ENCODE measurements at regions not wholly inside any gene's neighbourhood (a gene's known extent, or its start where the extent isn't known, plus 50 kb on each side); places are given as distances from the start of the nearest gene placed in this dataset.

DNA sequence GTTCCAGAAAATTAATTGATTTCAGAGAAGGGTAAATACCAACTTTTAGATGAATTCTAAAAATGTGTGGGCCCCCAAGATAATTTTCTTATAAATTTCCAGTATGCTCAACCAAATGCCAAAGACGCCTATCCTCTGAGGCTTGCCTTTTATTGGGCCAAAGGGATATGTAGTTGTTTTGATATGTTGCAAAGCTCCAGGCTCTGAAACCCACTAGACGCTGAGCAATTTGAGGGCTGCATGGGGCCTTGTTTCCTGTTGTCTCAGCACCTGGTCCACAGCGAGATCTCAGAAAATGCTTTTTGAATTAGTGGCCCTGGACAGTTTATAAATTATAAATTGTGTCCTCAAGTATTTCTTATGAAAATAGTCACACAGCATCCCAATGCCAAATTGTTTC lies 397.2 kb downstream of the SAMD5 start:
- DNase-seq (ENCODE audit: low spot score) (no peak), FAIRE-seq (no peak)

DNA sequence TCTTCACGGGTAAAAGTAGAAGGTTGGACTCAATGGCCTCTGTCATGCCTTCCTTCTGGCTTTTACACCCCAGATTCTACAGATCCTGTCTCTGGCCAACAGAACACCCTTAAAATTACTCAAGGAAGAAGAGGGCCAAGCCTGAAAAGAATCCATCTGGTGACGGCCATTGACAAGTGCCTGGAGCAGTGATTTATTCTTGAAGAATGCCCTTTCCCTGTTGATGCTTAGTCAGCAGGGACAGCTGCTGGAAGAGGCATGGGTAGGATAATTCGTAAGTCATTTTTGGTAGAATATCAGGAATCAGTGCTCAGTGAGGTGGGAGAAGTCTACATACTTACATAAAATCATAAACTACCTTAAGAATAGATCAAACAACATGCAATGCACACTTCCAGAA lies 397.9 kb downstream of the SAMD5 start:
- FAIRE-seq (no peak), DNase-seq (ENCODE audit: low spot score) (no peak)

DNA sequence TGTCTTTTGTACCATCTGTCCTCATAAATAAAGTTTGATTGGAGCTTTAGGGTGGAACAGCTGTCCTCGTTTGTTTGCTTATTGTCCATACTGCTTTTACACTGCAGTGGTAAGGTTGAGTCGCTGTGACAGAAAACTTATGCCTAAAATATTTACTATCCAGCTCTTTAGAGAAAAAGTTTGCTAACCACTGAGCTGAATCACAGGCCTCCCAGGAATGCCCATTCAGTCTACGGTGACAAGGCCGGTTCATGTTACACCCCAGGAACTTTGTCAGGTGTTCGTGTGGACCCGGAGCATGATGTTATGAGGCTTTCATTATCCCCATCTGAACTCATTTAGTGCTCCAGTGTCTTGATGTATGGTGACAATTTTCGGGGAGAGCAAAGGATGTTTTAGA lies 401.1 kb downstream of the SAMD5 start:
- FAIRE-seq (no peak), DNase-seq (ENCODE audit: low spot score) (no peak)

DNA sequence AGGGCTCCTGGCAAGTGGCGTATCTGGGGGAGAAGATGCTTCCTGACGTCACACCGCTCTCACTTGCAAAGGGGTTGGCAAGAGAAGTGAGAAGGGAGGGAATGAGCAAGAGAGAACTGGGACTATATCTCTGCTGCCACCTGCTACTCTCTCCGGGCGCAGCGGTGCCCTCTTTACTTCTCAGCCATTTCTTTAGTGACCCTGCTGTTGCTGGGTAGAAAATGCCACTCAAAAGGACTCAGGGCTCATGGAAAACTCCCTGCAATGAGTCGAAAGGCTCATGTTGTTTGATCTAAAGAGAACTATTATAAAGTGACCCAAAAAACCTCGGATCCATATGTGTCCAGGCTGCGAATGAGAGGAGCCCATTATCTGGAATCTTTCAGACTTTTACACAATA lies 401.8 kb downstream of the SAMD5 start:
- FAIRE-seq: no peak
- DNase-seq (ENCODE audit: low spot score): no peak

DNA sequence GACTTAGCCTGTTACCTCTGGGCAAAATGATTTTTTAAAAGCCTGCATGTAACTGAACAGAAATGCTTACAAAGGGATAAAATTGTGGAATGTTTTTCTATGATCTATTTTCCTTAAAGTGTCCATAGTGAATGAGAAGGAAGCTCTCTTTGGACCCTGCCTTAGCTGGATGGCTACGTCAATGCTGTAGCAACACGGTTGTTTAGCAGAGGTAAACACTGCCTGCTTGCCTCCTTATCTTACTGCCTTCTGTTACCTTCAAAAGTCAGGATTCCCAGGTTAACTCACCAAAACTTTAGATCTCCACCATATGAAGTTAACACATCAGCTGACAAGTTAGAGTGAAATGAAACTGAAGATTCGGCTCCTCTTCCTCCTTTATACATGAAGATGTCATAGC lies 402.6 kb downstream of the SAMD5 start:
- DNase-seq (ENCODE audit: low spot score): no peak
- FAIRE-seq: no peak

DNA sequence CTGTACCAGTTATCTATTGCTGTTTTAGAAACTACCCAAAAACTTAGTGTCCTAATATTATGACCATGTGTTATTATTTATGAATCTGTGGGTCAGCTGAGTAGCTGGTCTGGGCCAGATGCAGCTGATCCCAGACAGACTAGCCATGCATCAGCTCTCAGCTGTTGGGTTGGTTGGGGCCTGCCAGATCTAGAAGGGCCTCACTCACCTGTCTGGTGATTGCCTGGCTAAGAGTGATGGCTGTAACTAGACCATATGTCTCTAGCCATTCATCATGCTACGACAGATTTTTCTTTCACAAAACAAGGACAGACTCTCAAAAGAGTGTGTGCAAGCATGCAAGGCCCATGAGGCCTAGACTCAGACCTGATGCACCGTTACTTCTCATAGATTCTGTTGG lies 403.2 kb downstream of the SAMD5 start:
- DNase-seq (ENCODE audit: low spot score) (no peak), FAIRE-seq (no peak)

DNA sequence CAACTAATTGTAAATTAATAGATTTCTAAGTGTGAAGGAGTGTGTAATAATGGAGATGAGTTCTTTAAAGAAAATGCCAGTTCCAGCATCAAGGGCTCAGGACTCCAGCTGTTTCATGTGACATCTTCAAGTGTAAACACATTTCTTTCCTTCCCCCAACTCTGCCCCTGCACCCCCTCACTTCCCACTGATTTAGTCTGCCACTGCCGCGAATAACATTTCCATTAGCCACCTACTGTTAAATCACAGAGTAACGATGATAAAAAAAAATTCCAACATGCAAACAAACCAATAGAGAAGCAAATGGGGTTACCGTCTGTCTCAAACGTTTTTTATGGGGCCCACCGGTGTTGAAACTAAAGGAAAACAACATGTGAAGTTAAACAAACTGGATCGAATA lies 414.3 kb downstream of the SAMD5 start:
- FAIRE-seq (no peak), DNase-seq (ENCODE audit: low spot score) (no peak)

DNA sequence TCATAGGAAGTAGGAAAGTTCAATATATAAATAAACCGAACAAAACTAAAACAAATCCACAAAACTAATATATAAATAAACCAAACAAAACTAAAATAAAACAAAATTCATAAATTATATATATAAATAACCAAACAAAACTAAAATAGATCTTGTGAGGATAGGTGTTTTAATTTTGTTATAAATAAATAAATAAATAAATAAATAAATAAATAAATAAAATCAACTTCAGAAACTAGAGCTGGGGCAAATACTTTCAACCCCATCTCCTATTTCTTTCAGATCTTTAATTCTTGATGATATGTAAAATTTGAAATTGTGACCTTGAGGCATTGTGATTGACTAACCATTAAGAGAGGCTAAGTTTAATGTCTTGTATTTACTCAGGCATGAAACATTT lies 416.1 kb downstream of the SAMD5 start:
- DNase-seq (ENCODE audit: low spot score) (no peak), FAIRE-seq (peak; percentile 27)

DNA sequence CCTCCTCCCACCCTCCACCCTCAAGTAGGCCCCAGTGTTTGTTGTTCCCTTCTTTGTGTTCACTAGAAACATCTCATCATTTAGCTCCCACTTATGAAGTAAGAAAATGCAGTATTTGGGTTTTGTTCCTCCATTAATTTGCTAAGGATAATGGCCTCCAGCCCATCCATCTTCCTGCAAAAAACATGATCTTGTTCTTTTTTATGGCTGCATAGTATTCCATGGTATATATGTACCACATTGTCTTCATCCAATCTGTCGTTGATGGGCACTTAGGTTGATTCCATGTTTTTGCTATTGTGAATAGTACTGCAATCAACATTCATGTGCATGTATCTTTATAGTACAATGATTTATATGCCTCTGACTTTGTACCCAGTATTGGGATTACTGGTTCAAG lies 416.8 kb upstream of the SASH1 start:
- DNase-seq (ENCODE audit: low spot score) (no peak), FAIRE-seq (no peak)

DNA sequence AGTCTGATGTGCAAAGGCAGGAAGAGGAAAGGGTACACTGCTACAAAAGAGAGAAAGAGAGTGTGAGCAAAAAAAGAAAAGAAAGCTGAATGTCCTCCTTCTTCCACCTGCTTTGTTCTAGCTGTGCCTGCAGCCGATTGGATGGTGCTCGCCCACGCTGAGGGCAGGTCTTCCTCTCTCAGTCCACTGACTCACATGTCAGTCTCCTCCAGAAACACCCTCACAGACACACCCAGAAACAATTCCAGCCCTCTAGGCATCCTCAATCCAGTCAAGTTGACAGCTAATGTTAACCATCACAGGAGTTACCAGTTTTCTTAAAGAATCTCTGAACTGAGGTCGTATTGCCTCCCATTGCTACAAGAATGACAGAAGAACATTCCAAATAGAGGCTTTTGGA lies 411.9 kb upstream of the SASH1 start:
- DNase-seq (ENCODE audit: low spot score): no peak
- FAIRE-seq: no peak

DNA sequence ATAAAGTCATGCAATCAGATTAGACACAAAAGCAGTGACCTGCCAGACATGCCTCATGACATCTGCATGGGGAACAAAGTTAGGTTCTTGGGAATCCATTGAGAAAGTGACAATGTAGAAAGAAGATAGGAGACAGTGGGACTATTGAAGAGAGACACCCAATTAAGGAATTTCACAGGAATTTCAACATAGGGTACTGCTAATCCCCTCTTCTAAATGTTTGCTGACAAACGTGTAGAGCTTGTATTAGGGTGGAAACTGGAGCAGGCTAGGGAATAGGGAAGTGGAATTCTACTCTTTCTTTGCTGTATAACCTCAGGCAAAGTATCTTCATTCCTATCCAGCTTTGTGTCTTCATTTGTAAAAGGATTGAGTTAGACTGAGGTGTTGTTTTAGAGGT lies 409.4 kb upstream of the SASH1 start:
- no peak for FAIRE-seq
- DNase-seq (ENCODE audit: low spot score): no peak

DNA sequence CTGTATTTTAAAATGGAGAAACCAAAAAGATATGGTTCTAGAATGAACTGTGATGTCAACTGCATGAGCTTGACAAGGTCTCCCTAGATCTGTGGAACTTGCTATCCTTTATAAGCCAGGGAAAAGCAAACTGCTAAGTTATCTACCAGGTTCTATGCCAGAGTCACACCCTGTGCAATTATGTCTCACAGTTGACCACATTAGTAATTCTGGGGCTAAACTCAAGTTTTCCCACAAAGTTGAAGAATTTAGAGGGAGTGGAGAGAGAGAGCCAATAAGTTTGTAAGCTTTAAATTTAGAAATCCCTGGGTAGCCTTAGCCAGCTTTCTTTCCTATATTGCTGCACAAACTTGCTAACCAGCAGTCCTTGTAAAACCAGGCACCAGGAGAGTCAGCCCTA lies 407.0 kb upstream of the SASH1 start:
- DNase-seq (ENCODE audit: low spot score) (no peak), FAIRE-seq (no peak)

DNA sequence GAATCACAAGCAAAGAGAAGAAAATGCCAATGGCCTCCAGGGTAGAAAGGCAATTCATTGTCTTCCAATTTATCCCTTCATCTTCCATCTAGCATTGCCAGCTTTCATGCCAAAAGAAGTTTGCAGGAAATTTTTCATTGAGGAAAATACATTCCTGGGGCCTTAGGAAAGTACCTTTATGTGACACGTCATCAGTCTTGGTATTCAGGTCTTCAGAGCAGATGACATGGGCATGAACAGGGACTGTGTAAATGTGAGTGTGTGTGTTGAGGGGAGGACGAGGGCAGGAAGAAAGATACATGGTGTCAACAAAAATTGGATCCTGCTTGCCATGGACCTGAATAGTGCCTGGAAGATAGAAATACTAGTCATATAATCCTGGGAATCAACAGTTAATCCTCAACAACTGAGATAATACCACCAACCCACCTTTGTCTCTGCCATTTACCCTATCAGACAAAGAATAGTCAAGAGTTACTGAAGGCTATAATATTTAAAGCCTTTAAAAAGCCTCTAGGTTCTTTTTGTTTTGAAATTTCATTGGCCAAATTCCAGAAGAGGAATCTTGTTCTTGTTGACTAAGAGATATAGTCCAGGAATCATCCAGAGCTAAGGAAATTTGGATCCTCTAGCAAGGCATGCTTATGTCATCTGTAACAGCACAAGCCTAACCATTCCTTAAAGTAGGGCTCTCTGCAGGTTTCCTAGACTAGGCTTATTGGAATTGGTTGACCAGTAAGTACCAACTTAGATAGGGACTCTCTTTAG lies 405.8 kb upstream of the SASH1 start:
- peak; percentile 25 for DNase-seq (ENCODE audit: low spot score)
- FAIRE-seq: no peak

DNA sequence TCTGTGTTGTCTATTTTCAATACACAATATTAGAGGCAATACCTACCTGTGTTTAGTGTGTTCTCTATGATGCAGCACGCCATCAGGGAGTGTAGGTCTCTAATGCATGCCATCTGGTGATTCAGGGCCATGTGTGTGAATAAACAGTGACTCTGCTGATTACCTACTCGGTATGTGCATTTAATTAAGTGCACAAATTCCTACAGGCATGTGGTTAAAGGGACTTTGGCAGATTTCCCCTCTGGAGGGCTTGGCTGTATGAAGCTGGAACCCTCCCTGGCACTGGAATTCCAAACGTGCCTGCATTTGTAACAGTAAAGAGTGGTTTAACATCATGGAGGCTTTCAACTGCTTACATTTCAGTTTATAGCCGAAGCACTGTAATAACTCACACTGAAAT lies 401.5 kb upstream of the SASH1 start:
- no peak for FAIRE-seq

DNA sequence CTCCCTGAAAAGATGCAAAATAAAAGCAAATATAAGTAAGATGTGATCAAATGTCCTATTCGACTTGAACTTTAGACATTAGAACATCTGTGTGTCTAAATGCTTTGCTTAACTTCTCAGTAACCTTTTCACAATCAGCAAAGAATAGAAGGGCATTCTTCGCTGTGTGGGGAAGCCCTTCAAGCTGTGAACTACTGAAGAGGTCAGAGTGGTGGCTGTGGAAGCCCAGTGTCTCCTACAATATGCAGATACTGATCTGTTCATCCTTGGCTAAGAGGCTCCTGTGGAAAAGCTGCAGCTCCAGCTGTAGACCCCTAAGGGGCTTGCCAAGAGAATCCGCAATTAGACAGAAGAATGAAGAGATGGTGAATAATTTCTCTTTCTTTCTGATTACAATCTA lies 400.3 kb upstream of the SASH1 start:
- DNase-seq (ENCODE audit: low spot score) (no peak), FAIRE-seq (no peak)

More for the DNA sequence above, 401.5 kb upstream of the SASH1 start:
- DNase-seq (ENCODE audit: low spot score): no peak

DNA sequence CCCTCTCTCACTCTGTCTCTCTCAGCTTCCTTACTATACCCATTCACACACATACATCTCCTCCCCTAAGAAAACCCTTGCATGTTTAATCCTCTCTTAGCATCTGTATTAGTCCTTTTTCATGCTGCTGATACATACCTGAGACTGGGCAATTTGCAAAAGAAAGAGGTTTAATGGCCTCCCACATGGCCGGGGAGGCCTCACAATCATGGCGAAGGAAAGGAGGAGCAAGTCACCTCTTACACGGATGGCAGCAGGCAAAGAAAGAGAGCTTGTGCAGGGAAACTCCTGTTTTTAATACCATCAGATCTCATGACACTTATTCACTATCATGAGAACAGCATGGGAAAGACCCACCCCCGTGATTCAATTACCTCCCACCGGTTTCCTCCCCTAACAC lies 398.5 kb upstream of the SASH1 start:
- DNase-seq (ENCODE audit: low spot score) (no peak), FAIRE-seq (no peak)

DNA sequence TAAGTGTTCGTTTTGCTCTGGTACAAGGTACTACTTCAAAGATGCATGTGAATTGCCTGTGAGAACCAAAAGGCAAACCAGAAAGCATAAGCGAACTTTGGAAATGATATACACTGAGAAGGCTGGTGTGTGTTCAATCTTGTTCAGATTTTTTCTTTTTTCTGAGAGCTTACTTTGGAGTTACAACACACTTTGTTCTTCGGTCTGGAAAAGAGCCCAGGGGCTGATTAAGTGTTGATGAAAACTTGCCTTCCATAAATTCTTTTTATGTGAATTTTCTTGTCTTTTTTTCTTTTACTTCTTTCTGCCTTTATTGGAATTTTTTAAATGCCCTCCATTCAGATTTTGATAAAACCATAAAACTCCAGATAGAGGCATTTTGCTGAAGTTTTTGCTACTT lies 395.1 kb upstream of the SASH1 start:
- FAIRE-seq (no peak), DNase-seq (ENCODE audit: low spot score) (no peak)

DNA sequence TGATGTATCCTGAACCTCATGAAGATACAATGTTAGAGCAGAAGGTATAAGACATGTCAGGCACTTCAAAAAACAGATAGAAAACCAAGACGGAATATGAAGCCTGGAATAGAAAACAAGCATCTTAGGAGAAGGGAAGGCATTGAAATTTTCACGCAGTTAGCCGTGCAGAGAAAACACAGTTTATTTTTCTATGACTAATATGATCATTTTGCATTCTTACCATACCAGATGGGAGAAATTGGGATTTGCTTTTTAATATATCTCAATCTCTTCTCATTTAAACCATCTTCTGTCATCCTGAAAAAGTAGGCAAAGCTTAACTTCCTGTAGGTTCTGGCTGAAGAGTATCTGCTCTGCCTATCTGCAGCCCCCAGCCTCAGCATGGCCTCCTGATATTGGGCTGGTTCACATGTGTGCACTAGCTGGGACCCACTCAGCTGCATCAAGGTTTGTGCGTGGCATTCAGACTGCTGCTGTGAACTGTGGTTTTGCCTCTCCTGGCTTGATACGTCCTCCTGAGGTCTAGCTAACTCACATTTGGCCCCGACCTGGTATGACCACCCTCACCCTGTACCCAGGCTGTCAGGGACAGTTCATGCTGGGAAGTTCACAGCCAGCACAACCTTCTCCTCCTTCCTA lies 392.5 kb upstream of the SASH1 start:
- DNase-seq (ENCODE audit: low spot score) (no peak), FAIRE-seq (no peak)

DNA sequence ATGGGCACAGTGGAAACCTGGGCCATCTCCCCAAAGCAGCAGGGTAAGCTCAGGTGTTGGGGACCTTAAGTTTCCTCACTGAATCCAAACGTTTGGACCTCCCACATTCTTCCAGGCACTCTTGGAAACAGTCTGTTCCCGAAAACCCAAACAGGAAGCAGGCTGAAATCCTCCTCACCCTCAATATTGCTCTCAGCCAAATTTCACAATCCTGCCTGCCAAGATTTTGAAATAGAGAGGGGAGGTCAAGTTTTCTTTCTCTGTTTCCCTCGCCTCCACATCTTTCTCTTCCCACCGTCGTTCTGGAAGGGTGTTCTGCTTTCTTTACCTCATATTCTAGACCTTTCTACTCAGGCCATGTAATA lies 392.0 kb upstream of the SASH1 start:
- FAIRE-seq (no peak), DNase-seq (ENCODE audit: low spot score) (no peak)

DNA sequence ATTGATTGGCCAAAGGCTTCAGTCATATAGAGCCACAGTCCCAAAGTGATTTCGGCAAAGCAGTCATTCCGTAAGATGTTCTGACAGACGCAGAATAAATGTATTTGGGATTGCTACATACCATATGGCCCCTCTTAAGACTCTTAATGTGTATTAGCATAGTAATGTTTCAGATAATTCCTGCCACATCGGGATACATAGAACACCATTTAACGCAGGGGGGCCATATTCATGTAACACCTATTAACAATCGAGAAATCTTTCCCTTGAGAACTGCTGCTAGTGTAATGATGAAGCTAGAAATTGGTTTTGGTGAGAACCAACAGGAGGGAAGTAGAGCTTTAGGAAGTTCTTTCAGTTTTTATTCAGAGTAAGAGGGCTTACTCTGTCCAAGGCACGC lies 390.9 kb upstream of the SASH1 start:
- DNase-seq (ENCODE audit: low spot score): no peak
- no peak for FAIRE-seq

DNA sequence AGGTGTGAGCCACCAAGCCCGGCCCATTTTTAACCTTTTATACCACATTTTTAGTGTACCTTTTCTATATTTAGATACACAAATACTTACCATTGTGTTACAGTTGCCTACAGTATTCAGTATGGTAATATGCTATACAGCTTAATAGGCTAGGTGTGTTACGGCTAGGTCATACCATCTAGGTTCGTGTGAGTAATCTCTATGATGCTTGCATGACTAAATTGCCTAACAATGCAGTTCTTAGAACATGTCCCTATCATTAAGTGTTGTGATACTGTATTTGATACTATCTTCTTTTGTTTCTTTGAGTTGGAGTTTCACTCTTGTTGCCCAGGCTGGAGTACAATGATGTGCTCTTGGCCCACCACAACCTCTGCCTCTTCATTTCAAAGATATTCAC lies 387.7 kb upstream of the SASH1 start:
- FAIRE-seq (no peak), DNase-seq (ENCODE audit: low spot score) (no peak)

DNA sequence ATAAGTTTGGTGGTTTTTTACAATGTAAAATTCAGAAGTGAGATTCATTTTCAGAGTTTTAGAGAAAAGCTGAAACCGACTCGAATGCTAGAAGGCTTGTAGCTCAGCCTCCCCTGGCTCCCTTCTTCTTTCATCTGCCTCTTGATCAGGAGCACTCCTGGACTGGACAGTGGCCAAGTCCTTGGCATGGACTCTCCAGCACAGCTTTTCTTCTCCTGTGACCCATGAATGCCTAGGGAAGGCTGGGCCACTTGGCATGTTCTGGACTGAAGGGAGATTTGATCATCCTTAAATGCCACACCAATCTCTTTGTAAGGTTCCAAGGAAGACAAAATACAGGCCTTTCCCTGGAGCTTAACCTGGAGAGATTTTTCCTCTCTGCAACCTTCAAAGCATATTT lies 384.0 kb upstream of the SASH1 start:
- DNase-seq (ENCODE audit: low spot score) (no peak), FAIRE-seq (no peak)

DNA sequence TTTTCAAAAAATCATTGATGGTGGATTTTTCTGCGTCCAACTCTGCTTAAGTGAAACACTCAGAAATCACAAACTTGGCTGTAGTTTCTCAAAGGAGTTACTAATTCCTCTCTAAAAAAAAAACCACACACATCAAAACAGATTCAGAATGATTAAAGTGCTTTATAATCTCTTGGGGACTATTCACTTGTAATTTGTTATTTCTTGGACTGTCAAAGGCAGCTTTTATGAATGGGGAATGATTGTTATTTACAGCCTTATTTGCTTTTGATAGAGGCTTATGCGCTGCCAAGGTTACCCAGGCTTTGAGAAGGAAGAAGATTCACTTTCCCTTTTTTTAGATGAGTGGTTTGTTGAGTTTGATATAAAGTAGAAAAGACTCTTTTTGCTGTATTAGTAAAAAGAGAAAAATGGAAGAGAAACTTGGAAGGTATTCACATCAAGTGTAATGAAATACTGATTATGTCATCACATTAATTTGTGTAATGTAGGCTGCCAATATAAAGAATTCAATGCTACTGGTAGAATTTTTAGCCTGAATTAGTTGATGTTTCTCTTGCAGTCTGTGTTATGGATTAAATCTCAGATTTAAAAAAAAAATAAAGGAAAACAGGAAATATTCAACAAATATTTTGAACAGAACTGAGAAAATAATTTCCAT lies 381.0 kb upstream of the SASH1 start:
- FAIRE-seq (no peak), DNase-seq (ENCODE audit: low spot score) (no peak)
